Cerebellar cortex (tissue), 1 donor: ENCODE measurements at regions not wholly inside any gene's neighbourhood (a gene's known extent, or its start where the extent isn't known, plus 50 kb on each side); places are given as distances from the start of the nearest gene placed in this dataset.
"Not testable (repeated sequence)": the region's sequence is repeated elsewhere in the genome, so short reads cannot be mapped to it uniquely, and the experiment has no call there.

Experiments used
- DNase-seq: peaks from one replicate; pipeline ENCODE4 v3.0.0-alpha.2; 2015; ENCODE audit warnings: low spot score

GRCh38 chr12:60195483-60195882 is 599.7 kb downstream of the SLC16A7 start:
- DNase-seq, result no peak

- no peak for DNase-seq
Measured at GRCh38 chr12:60196366-60196765, 600.5 kb downstream of the SLC16A7 start.

DNA sequence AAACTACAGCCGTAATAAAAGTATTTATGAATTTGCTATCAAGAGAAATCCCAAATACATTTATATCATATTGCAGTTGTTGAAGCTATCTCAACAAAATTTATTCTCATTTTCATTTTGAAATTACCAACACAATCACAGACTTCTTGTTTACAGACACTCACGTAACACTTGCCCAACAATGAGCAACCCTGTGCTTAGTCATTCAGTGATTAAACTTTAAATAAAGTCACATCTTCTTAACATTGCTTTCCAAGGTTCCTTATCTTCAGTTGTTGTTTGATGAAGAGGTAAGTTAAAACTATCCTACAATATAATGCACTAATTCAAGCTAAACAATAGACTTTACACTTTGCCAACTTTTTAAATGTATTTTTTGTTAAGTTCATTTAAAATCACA is 601.8 kb downstream of the SLC16A7 start:
- no peak for DNase-seq

DNA sequence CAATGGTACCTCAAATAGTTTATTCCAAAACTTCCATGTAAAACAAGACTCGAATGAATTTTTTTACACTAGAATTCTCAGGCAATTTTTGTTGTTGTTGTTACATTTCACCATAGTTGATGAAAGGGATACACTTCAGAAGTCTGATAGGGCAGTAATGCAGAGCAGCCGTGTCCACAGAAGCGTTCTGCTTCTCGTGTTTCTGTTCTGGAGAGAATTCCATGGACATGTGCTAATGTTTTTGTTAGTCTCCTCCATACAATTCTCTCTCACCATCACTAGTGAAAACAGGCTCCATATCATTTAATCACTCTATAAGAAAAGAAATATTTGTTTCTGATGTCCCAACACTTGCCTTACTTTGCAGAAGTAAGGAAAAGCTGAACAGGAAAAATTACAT is 606.1 kb downstream of the SLC16A7 start:
- no peak for DNase-seq

- no peak for DNase-seq
Measured at GRCh38 chr12:60205500-60205899, 609.7 kb downstream of the SLC16A7 start.

DNA sequence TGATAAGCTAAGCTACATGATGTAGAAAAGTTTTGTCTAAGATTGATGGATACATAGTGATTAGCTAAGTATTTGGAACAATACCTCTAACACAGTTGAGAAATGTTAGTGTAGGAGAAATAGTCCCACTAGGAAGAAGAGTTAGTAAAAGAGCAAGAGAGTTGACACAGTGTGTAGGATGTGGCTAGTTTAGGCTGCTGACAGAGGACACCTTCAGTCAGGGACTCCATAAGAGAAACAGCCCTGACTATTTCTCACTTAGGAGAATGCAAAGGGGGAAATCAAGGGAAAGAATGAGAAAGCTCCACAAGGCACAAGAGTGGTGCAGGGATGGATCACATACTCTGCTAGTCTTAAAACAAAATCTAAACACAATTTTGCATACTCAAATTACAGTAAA is 613.7 kb downstream of the SLC16A7 start:
- no peak for DNase-seq

GRCh38 chr12:60209933-60210332 is 614.1 kb downstream of the SLC16A7 start:
- DNase-seq, result no peak

- no peak for DNase-seq
Measured at GRCh38 chr12:60210756-60211155, 614.9 kb downstream of the SLC16A7 start.

DNA sequence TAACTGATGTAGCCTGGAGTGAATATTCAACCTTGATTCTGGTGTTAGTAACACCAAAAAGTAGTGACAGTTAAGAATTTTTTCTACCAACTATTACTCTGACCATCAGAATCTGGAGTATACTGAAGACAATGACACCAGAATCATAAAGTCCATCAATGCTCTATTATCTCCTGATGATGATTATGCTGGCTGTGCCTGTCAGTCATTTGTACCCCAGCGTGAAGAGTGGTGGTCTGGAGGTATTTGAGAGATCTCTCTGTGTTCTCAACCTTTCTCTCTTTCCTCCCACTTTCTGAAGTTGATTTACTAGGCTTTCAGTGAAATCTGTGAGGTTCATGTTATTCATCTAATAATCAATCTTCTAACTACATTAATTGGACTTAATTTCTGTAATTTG is 615.4 kb downstream of the SLC16A7 start:
- no peak for DNase-seq

- no peak for DNase-seq
Measured at GRCh38 chr12:60212159-60213000, 616.6 kb downstream of the SLC16A7 start.

DNA sequence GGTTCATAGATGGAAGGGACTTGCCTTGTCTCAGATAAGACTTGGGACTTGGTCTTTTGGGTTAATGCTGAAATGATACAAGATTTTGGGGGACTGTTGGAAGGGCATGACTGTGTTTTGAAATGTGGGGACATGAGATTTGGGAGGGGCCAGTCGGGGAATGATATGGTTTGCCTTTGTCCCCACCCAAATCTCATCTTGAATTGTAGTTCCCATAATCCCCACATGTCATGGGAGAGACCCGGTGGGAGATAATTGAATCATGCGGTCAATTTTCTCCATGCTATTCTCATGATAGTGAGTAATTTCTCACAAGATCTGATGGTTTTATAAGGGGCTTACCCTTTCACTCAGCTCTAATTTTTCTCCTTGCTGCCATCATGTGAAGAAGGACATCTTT is 617.4 kb downstream of the SLC16A7 start:
- DNase-seq, result not testable (repeated sequence)

DNA sequence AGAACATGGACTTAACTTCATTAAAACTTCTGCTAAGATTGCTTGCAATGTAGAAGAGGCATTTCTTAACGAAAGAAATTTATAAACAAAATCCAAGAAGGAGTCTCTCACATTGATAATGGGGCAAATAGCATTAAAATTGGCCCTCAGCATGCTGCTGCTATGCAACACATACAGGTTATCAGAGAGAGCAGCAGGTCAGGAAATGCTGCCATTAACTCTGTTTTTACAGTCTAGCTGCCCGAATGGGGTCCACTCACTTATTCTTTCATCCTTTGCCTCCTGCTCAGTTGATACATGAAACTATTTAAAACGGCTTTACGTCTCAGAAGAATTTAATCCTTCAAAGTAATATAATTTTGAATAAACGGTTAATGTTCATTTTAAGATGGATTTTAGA is 620.4 kb downstream of the SLC16A7 start:
- no peak for DNase-seq

DNA sequence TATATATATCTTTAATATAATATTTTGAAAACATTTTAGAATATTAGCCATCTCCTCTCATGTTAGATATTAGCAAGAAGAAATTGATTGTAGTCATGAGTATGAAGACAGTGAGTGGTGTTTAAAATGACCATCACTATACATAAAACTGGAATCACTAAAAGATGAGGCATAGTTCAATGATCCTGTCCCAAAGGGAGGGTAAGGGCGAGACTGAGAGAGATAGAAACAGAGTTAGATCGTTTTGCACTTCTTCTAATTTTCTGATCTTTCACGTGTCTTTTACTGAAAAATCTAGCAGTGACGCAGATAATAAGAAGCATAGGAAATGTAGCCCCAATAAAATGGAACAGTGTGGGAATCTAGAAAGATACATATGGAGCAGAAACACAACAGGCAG is 627.4 kb downstream of the SLC16A7 start:
- no peak for DNase-seq

GRCh38 chr12:60225216-60226000 is 629.6 kb downstream of the SLC16A7 start:
- no peak for DNase-seq

DNA sequence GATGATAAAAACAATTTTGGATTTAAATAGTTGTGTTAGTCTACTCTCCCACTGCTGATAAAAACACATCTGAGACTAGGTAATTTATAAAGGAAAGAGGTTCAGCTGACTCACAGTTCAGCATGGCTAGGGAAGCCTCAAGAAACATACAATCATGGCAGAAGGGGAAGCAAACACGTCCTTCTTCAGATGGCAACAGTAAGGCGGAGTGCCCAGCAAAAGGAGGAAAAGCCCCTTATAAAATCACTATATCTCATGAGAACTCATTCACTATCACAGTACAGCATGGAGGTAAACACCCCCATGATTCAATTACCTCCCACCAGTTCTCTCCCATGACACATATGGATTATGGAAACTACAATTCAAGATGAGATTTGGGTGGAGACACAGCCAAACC is 632.1 kb downstream of the SLC16A7 start:
- no peak for DNase-seq

DNA sequence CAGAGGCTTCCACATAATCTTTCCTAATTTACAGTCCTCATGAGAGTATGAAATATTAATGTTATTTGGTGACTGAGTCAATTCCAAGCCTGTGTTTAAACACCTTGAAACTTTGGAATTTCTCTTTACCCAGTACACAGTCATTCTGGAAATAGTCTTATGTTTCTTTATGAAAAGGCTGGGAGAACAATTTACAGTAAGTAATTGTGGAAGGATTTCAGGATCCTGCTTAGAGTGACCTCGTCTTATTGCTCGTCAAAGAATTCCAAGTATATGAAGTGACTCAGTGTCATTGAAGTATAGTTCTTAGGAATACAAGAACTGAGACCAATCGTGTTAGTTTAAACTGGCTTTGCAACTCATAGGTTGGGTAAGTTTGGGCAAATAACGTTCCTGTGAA is 634.2 kb downstream of the SLC16A7 start:
- DNase-seq, result no peak

DNA sequence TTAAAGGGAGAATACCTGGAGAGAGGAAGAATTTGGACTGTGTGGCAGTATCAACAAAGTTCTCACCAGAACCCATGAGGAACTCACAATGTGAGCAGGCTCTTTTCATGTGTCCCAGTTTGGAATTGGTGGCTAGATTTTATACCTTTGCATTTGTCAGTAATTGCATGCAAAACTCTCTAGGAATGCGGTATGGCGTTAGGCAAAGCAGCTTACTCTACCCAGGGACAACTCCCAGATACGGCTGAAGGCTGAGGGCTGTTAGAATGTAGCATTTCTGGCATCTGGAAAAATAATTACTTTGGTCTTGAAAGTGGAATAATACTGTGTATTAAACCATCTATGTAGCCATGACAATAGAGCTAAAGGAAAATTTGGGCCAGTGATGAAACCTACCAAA is 635.5 kb downstream of the SLC16A7 start:
- no peak for DNase-seq

- DNase-seq, result no peak
Measured at GRCh38 chr12:60231976-60232907, 636.4 kb downstream of the SLC16A7 start.

DNA sequence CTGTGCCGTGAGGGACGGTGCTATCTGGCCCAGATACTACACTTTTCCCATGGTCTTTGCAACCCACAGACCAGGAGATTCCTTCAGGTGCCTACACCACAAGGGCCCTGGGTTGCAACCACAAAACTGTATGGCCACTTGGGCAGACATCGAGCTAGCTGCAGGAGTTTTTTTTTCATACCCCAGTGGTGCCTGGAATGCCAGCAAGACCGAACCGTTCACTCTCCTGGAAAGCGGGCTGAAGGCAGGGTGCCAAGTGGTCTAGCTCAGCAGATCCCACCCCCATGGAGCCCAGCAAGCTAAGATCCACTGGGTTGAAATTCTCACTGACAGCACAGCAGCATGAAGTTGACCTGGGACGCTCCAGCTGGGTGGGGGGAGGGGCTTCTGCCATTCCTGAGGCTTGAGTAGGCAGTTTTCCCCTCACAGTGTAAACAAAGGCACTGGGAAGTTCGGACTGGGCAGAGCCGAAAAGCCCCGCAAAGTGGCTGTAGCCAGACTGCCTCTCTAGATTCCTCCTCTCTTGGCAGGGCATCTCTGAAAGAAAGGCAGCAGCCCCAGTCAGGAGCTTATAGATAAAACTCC is 638.9 kb downstream of the SLC16A7 start:
- not testable (repeated sequence) for DNase-seq

- no peak for DNase-seq
Measured at GRCh38 chr12:60235261-60235660, 639.4 kb downstream of the SLC16A7 start.

- DNase-seq, result not testable (repeated sequence)
Measured at GRCh38 chr12:60236416-60236815, 640.6 kb downstream of the SLC16A7 start.

GRCh38 chr12:60240891-60241290 is 645.1 kb downstream of the SLC16A7 start:
- no peak for DNase-seq
